ENCODE measurements at regions not wholly inside any gene's neighbourhood (a gene's known extent, or its start where the extent isn't known, plus 50 kb on each side); places are given as distances from the start of the nearest gene placed in this dataset.

DNA sequence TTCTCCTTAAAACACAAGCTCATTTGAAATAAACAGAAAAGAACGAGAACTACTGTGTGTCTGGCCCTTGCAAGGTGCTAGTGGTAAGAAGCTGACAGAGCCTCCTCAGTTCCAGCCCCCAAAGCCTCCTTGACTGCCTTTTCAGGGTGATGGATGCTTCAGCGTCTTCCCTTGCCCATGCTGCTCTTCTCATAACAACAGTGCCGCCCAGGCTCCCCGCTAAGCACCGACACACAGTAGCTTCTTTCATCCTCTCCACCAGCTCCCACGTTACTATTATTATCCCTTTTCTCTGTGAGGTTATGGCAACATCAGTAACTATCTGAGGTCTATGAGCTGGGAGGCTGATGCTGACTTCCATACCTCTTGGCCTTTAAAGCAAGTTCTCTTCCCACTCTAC lies 418.6 kb downstream of the TSN start:
- DNase-seq (ENCODE audit: low spot score), result no peak

DNA sequence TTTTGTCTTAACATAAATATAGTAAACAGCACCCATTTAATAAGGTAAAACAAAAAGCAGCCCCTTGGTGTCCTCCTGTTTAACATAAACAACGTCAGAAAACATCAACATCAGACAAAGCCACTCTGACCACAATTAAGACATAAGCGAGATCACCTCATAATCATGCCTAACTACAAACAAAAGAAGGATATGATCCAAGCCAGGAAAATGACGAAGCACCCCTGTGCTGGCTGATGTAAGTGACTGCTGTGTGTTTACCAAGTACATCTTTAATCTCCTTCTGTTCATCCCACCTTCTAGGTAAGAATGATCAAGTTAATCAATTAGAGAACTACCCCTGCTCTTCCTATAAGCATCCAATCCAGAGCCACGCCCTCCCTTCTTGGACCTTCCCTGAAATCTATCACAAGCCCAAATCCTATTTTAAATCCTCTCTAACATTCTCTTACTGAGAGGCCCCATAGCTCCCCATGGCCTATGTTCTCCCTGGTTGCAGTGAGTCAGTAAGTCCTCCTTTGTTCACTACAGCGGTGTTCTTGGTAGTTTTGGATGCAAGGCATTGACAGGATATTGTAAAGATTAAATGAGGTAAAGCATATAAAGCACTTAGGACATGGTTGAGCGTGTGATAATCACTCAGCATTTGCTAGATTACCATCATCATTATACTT lies 424.2 kb downstream of the TSN start:
- DNase-seq (ENCODE audit: low spot score), result no peak

DNA sequence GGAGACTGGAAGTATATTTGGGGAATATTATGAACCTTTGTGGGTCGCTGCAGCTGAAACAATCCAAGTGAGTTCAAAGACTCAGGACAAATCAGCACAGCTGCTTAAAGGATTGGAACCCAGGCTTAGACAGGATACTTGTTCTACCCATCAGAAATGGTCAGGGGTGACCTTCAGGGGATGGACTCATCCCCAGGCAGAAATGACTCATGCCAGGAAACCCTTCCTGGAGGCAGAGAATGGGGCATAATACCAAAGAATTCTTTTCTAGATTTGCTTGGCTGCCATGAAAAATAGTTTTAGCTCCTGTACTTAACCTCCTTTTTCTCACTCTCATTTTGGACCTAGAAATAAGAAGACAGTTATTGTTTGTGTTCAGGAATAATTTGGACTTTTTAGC lies 425.5 kb downstream of the TSN start:
- DNase-seq (ENCODE audit: low spot score), result no peak

DNA sequence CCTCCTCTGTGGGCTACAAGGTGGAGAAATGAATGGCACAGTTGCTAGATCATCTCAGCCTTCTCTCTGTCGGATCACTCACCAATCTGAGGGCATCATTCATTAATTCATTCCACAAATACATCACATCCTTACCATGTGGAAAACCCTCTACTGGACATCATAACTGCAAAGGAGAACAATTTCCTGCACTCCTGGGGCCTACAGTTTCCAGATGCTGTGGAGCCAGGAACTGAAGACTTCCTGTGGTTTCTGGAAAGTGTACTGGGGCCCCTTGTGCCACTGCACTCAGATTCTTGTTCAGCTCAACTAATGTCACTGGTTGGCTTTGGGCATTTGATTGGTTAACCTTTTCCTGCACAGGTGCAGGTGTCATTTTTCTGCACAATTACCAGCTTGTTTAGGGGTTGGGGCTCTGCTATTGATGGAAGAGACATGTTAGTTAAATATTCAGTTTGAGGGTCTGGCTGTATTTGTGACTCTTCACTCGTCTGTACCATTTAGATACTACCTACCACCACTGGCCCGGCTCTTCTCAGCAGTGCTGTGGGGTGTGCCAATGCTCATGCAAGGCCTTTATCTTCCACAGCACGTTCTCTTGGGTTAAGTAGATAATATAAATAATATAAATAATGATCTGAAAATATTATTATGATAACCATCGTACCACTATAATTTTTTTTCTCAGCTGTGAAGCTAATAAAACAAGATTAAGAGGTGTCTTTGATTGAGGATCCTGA lies 427.3 kb downstream of the TSN start:
- no peak for DNase-seq (ENCODE audit: low spot score)

- DNase-seq (ENCODE audit: low spot score), result no peak
Observed at GRCh38 chr2:122183890-122184289, 428.4 kb downstream of the TSN start.

DNA sequence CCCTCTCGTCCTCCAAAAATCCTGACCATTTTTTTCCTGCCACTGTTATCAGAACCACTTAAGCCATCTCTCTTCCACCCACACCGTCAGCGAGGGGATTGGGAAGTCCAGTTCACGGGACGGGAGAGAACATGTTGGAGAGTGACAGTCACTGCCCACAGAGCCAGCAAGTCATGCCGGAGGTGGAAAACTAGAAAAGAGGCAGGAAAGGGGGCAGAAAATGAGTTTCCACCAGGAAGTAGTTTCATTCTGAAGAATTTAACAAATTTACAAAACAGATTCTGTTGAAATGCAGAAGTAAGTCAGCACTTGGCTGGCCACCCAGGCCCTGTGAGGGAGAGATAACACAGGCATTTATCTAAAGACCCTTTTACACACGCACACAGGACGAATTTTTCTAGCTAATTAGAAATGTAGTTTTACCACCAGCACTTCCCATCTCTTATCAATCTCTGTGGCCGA lies 431.3 kb downstream of the TSN start:
- no peak for DNase-seq (ENCODE audit: low spot score)

DNA sequence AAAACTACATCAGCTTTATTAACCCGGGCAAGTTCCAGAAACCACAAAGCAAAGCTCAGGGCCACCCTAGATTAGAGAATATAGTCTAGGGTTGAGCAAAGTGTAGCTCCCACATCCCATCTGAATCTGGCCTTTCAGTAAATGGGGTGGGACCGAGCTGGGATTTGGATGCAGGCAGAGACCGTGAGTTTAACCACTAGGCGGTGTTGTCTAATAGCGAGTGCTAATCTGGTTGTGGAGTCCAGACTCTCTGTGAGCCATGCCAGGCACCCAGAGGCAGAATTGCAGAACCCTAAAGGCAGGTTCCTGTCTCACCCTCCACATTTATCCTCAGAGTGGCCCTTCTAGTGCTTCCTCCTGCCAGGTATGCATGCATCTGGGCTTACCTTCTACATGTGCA lies 435.9 kb downstream of the TSN start:
- peak; percentile 59 for DNase-seq (ENCODE audit: low spot score)

DNA sequence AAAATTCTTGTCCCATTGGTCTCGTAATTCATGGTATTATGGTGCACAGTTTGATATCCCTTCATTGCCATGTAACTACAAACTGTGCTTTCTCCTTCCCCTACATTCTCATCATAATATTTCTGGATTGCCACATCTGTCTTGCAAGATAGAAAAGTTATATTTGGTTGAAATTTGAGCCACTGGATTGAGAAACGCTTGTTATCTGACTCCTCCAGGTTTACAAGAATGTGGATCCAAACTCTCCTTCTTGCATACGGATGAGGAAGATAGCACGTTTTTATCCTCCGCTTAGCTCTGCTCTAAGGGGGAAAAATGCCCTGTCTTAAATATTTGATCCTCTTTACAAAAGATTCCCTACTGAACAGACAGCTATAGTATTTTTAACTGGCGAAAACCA lies 438.2 kb downstream of the TSN start:
- no peak for DNase-seq (ENCODE audit: low spot score)

DNA sequence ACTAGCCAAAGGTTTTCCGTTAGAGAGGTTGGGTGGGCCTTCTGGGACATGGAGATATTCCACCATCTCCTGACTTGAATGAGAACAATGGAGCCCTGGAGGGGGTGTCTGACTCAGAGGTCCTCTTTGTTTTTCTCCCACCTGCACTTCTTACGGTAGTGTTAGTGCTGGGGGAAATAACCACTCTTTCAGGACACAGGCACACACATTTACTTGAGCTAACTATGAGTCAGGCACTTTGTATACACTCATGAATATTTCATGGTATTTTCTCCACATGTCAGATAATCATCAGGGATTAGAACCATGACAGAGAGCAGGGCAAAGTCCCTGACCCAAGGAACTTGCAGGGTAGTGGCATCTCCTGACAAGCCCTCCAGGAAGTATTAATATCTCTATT lies 439.1 kb downstream of the TSN start:
- no peak for DNase-seq (ENCODE audit: low spot score)

DNA sequence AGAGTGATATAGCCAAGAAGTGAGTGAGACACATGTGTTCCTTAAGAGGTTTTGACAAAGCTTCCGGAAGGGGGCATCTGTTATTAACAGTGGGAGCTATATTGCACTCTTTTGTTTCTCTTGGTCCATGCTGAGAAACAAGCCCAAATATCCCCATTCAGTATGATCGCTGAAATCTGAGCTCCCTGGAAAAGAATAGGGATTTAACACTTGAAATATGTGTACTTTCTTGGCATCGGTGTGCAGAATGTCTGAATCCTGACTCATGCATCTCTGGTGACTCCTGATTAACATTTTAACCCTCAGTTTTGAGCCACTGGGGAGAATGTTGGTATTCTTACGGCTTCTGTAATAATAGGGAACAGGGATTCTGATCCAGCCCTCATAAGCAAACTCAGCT lies 448.1 kb downstream of the TSN start:
- peak; percentile 66 for DNase-seq (ENCODE audit: low spot score)

DNA sequence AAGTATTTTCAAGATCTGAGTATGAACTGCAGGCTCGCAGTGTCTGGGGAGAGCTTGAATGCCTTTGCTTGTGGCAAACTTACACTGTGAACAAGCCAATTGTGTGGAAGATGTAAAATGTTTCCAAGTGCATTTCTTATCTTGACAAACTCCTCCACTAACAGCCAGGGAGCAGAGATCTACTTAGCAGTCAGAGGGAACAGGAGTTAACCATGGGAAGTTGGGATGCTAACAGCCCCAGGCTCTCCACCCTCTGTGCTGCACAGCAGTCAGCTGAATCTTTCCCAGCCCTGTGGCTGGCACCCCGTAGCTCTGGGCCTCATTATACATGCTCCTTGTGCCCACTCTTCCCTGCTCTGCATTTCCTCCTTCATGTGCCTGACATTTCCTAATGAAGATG lies 450.2 kb downstream of the TSN start:
- no peak for DNase-seq (ENCODE audit: low spot score)

- DNase-seq (ENCODE audit: low spot score), result no peak
Observed at GRCh38 chr2:122206101-122206500, 450.6 kb downstream of the TSN start.

GRCh38 chr2:122209377-122209776 lies 453.9 kb downstream of the TSN start:
- DNase-seq (ENCODE audit: low spot score), result no peak

GRCh38 chr2:122210065-122210464 lies 454.6 kb downstream of the TSN start:
- no peak for DNase-seq (ENCODE audit: low spot score)

DNA sequence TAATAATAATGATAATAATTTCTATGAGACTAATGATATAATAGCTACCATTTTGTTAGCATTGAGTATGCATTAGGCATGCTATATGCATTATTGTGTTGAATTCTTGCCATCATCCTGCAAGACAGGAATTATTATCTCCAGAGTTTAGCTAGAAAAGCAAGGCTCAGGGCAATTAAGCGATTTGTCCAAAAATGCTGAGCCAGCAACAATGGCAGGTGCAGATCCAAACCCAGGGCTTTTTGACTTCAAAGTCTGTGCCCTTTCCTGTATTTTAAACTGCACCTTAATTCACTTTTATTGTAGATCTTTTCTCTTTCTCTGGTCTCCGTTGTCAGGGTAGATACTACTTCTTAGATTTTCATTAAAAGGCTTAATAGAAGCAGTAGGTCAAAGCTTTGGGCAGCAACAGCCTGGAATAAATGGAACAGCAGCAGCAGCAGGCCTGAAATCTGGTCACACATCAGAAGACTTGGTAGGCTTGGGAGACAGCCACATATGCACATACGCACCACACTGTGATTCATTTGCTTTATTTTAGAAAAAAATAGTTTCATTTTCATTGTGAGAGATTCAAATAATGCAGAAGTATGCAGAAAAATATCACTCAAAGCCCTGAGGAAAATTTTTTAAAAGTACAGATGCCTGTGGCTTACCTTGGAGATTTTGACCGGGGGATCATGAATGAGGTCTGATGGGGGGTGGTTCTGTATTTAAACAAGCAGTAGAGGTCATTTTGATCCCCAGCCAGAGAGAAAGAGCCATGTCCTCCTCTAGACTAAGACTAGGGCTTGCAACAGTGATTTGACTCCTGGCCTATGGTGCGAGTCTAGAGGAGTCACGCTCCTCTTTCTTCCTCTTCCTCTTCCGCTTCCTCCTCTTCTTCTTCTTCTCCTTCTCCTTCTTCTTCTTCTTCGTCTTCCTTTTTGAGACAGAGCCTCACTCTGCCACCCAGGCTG lies 455.7 kb downstream of the TSN start:
- DNase-seq (ENCODE audit: low spot score), result no peak

- DNase-seq (ENCODE audit: low spot score), result no peak
Observed at GRCh38 chr2:122213312-122213711, 457.9 kb downstream of the TSN start.

DNA sequence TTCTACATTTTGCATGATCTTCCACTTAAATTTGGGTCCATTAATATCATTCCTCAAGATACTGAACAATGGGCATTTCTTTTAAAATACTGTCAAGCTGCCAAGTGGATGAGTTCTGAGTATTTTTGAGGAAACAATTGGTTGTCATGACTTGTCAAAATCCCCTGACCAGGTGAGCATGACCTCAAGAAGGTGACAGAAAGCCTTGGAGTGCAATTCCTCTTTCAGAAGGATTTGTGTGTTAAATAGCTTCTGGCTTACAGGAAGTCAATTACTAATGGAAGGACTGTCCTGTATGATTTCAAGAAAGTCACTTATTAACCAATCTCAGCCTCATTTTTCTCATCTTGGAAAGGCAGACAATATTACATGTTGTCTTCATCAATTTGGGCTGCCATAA lies 460.6 kb downstream of the TSN start:
- no peak for DNase-seq (ENCODE audit: low spot score)

DNA sequence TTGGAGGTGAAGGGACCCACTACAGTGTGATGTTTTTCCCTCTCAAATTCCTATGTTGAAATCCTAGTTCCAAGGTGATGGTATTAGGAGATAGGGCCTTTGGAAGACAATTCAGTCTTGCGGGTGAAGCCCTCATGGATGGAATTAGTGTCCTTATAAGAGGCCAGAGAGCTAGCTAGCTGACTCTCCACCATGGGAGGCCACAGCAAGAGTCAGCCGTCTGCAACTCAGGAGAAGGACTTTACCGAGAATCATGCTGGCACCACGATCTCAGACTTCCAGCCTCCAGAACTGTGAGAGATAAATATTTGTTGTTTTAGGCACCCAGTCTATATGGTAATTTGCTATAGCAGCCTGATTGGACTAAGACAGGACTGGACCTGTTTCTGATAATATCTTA lies 461.4 kb downstream of the TSN start:
- no peak for DNase-seq (ENCODE audit: low spot score)

GRCh38 chr2:122218596-122218995 lies 463.1 kb downstream of the TSN start:
- no peak for DNase-seq (ENCODE audit: low spot score)

DNA sequence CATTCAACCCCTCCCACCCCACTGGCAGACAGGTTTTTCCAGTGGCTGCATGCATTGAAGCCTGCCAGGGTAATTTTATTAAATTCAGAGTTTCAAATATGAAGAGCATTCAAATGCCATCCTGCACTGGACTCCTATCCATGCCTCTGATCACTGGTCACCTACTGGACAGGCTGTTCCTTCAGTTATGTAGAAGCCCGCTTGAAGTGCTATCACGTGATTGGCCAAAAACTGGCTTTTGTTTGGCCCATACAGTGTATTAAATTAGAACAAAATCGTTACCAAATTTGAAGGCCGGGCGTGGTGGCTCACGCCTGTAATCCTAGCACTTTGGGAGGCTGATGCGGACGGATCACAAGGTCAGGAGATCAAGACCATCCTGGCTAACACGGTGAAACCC lies 464.1 kb downstream of the TSN start:
- DNase-seq (ENCODE audit: low spot score), result no peak

DNA sequence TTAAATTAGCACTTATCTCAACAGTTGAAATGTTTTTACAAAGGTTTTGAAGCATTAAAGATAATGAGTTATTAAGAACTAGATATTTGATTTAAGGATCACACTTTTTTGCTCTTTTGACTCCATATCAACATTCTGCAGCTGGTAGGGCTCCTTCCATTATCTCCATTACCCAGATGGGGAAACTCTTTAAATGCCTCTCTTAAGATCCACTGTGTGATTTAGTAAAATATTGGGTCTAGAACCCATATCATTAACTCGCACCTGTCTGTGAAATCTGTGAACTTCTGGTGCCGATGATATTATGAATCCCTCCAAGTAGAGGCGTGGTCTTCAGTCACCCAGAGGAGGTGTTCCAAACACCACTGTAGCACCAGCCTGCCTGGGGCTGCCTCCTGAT lies 466.2 kb downstream of the TSN start:
- DNase-seq (ENCODE audit: low spot score), result no peak

GRCh38 chr2:122231296-122231695 lies 475.8 kb downstream of the TSN start:
- no peak for DNase-seq (ENCODE audit: low spot score)

DNA sequence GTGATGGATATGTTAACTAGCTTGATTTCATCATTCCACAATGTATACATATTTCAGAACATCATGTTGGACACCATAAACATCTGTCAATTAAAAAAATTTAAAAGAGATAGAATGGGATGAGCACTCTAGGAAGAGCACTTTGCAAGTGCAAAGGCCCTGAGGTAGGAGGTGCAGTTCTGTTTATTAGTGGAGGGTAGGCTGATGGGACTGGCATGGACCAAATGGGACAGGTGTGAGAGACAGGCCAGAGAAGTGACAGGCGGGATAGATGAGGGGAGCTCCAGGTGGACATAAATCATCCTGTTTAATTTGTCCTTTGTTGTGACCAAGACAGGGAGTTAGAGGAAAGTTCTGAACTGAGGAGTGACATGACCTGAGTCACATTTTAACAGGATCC lies 477.9 kb downstream of the TSN start:
- DNase-seq (ENCODE audit: low spot score), result no peak
